Testis (tissue), 2 donors: ENCODE measurements at regions not wholly inside any gene's neighbourhood (a gene's known extent, or its start where the extent isn't known, plus 50 kb on each side); places are given as distances from the start of the nearest gene placed in this dataset.

Experiments used
- DNase-seq: peaks from one replicate; pipeline ENCODE4 v3.0.0-alpha.2; 2019
- H3K27ac ChIP-seq, 2 donors: fragments of 200-600 bp; sonication (generic); one replicate each; pipeline ENCODE4 v1.5.1; 2019
- H3K27me3 ChIP-seq: fragments of 200-600 bp; sonication (generic); one replicate; pipeline ENCODE4 v1.5.1; 2019
- H3K36me3 ChIP-seq: fragments of 200-600 bp; sonication (generic); one replicate; pipeline ENCODE4 v1.5.1; 2017; ENCODE audit warnings: low read depth; ENCODE audit errors: missing control alignments
- H3K4me1 ChIP-seq: fragments of 200-600 bp; sonication (generic); one replicate; pipeline ENCODE4 v1.5.1; 2019
- H3K4me3 ChIP-seq, 2 donors: fragments of 200-600 bp; sonication (generic); one replicate each; pipeline ENCODE4 v1.5.1; 2017 to 2019
- H3K9me3 ChIP-seq: fragments of 200-600 bp; sonication (generic); one replicate; pipeline ENCODE4 v1.5.1; 2017
- CTCF ChIP-seq, 3 experiments: fragments of 450-650 bp in 2 of 3; fragments of 200-600 bp in 1 of 3; sonication (generic) in 1 of 3; IDR thresholded peaks; one replicate each; pipeline ENCODE4 v1.5.1; 2016 to 2019; ENCODE audit warnings: antibody characterized with exemption in 3 of 3, mild to moderate bottlenecking in 2 of 3, moderate library complexity in 1 of 3
- POLR2A ChIP-seq: fragments of 450-650 bp; IDR thresholded peaks from one replicate; pipeline ENCODE4 v1.6.1; 2017; ENCODE audit warnings: antibody characterized with exemption, mild to moderate bottlenecking, moderate library complexity
- WGBS, 2 donors: methylation state at CpG; one replicate each; pipeline ENCODE4 v1.1.5; 2018; 5-methylcytosine and 5-hydroxymethylcytosine counted together
- intact Hi-C: fragments of 100-400 bp; cut with DNase I; formaldehyde crosslinking; loops from one replicate; pipeline ENCODE4 v1.15.1; 2023; ENCODE audit warnings: low total_unique reads

GRCh38 chr4:3663791-3664190 lies 102.4 kb upstream of the ADRA2C start:
- 89 to 90% methylated on average over 4 to 6 of the region's 6 CpGs for WGBS, 2 donors
- DNase-seq: no peak
- no peak for TF ChIP-seq CTCF (IDR thresholded peaks at IDR 0.05)
- TF ChIP-seq POLR2A: no peak
- Histone ChIP-seq H3K9me3 (no peaks in the 10 kb centered on the region), H3K27ac (no peak overlapping the region), H3K36me3 (no peaks in the 10 kb centered on the region), H3K4me3 (no peak overlapping the region), H3K27me3 (no peaks in the 10 kb centered on the region), H3K4me1 (peaks cover 1% of the 10 kb centered on the region)
- intact Hi-C loops: no loop called here

- H3K27ac ChIP-seq: no peak overlapping the region
- no peaks in the 10 kb centered on the region for H3K36me3 ChIP-seq
- TF ChIP-seq CTCF (IDR thresholded peaks at IDR 0.05) (no peak), POLR2A (no peak)
- H3K27me3 ChIP-seq: no peaks in the 10 kb centered on the region
- H3K4me1 ChIP-seq: peaks cover 13% of the 10 kb centered on the region
- 80 to 88% methylated on average over 15 to 16 of the region's 16 CpGs for WGBS, 2 donors
- DNase-seq: no peak
- H3K9me3 ChIP-seq: no peaks in the 10 kb centered on the region
- intact Hi-C loops: no loop called here
- no peak overlapping the region for H3K4me3 ChIP-seq
These were observed 103.7 kb upstream of the ADRA2C start for GRCh38 chr4:3662516-3662915.

GRCh38 chr4:3661989-3662388 lies 104.2 kb upstream of the ADRA2C start:
- H3K27ac ChIP-seq: no peak overlapping the region
- no peaks in the 10 kb centered on the region for H3K27me3 ChIP-seq
- no peak for DNase-seq
- WGBS, 2 donors: 87 to 89% methylated on average over 14 of the region's 14 CpGs
- no peaks in the 10 kb centered on the region for H3K36me3 ChIP-seq
- H3K9me3 ChIP-seq: no peaks in the 10 kb centered on the region
- peaks cover 17% of the 10 kb centered on the region for H3K4me1 ChIP-seq
- intact Hi-C loops: no loop called here
- TF ChIP-seq POLR2A: no peak
- TF ChIP-seq CTCF (IDR thresholded peaks at IDR 0.05): no peak
- H3K4me3 ChIP-seq: no peak overlapping the region

GRCh38 chr4:3660928-3661515 lies 105.2 kb upstream of the ADRA2C start:
- H3K27ac ChIP-seq: no peak overlapping the region
- no peaks in the 10 kb centered on the region for H3K27me3 ChIP-seq
- 93 to 94% methylated on average over 8 to 13 of the region's 13 CpGs for WGBS, 2 donors
- H3K4me3 ChIP-seq: no peak overlapping the region
- no peak for DNase-seq
- peaks cover 26% of the 10 kb centered on the region for H3K4me1 ChIP-seq
- no peaks in the 10 kb centered on the region for H3K9me3 ChIP-seq
- no peaks in the 10 kb centered on the region for H3K36me3 ChIP-seq
- intact Hi-C loops: no loop called here
- TF ChIP-seq POLR2A (no peak), CTCF (IDR thresholded peaks at IDR 0.05) (no peak)
